Activated CD8-positive, alpha-beta memory T cell treated with anti-CD3 and anti-CD28 coated beads, Interleukin-2, amount 50 U/mL, for 1 hour (primary cell): ENCODE measurements at regions not wholly inside any gene's neighbourhood (a gene's known extent, or its start where the extent isn't known, plus 50 kb on each side); places are given as distances from the start of the nearest gene placed in this dataset.

Experiments
- DNase-seq: peaks from one replicate; pipeline ENCODE4 v3.0.0-alpha.2; 2020; ENCODE audit errors: extremely low read depth

DNA sequence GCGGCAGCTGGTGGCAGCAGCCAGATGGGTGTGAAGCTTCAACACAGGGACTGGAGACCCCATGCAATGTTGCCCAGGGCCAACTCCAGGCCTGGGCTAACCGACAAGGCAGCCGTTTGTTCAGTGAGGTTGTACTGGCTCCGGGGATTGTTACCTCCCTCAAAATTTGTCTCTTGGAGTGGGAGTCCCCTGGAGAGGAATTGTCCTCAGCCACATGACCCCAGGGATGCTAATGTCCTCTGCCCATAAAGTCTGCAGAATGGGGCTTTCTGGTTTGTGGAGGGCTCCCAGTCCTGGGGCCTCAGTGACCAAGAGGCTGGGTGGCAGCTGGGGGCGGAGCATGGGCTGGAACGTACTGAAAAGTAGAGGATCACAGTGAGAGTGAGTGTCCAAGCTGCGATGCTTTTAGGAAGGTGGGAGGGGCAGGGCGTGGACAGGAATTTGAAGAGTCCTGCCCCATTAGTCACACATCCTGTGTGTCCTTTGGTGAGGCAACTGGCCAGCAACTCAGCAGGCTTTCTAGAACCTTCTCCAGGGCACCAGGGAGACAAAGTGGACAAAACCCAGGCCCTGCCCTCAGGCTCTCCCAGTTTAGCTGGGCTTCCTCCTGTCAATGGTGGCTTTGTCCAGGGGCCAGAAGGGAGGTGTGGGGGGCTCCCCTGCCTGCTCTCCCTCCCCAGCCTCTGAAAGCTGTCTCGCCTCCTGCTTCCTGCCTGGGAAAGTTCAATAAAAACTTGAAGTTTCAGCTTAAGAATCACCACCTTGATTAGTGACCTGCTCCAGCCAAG, 114.0 kb downstream of the NSG2 start:
- DNase-seq: no peak

- DNase-seq: no peak
These were observed 119.9 kb downstream of the NSG2 start for GRCh38 chr5:174165406-174165805.

GRCh38 chr5:174166231-174167079, 120.9 kb downstream of the NSG2 start:
- DNase-seq: no peak

DNA sequence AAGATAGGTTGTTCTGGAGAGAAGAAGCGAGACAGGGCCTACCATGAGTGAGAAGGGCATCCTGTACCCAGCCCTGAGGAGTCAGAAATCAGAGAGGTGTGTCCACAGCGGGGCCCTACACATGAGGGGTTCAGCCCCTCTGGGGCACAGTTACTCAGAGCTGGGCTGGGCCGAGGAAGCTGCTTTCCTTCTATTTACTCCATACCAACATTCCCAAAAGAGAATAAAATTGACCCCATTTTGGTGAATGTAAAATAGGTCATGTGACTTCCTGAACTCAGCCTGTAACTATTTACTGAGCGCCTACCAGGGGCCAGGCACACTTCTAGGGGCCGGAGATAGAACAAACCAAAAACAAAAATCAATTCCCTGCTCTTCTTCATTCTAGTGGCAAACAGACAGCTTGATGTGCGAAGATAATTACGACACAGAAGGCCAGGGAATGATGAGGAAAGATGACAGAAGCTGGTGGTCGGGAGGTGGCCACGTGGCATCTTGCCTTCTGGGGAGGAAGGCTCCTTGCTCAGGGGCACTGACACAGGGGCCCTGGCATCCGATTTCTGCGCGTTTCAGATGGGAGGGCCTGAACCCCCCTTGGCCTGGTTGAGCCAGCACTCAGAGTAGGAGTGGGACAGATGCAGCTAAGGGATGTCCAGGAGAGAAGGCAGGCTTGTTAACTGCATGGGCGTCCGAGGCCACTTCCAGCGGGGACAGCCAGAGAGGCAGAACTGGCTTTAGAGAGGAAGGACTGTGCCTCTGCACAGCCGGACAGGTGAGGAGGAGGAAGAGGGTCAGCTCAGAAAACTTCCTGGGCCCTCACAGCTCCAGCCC, 121.8 kb downstream of the NSG2 start:
- DNase-seq: no peak

DNA sequence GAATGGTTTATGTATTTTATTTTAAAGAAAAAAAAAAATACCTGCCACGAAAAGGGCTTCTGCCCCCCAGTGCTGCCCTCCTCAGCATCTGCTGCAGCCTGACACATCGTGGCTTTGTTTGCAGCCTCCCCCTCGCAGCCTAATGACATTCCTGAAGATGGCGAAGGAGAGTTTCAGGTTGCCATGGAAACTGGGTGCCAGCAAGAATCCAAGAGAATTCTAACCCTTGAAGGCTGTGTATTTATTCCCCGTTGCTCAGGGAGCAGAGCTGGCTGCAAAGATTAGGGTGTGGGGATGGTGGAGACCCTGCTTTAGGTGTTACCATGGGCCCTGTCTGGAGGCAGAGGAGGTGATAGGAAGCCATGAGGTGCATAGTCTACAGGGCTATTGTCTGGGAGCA, 126.6 kb downstream of the NSG2 start:
- DNase-seq: no peak

GRCh38 chr5:174172566-174172965, 127.1 kb downstream of the NSG2 start:
- no peak for DNase-seq

GRCh38 chr5:174173766-174174165, 128.3 kb downstream of the NSG2 start:
- DNase-seq: no peak

DNA sequence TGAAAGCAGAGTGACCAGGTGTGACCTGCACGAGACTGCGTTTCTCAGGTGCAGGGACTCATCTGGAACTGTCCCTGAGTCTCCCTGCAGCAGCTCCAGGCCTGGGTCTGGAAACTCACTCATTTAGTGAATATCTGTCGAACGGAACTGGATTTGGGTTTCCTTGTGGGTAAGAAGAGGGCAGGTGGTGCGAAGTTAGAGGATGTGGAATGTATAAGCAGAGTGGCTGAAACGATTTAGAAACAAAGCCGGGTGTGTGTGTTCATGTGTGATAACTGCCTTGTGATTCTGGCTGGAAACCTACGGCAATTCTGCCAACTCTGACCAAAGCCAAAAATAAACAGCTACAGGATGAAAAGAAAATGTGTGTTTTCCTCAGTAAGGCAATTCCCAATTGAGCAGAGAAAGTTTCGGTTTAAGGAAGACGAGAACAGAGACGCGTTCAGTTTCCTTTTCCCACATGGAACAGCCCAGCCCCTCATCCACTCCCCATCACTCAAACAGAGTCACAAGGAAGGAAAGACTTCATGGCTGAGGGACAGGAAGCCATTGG, 130.3 kb downstream of the NSG2 start:
- DNase-seq: no peak

DNA sequence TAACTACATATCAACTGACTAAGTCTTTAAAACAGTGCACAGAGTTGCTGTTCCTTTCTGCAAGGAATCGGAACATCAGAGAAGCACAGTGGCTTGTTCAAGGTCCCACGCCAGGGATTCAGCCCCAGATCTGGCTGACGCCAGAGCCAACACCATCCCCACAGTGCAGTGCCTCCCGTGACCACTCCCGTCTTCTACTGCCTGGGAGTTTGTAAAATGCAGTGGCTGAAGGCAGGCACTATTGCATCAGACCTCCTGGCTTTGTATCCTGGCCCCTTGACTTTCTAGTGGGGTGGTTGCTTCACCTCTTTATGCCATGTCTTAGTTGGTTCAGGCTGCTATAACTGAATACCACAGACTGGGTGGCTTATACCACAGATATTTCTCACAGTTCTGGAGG, 131.0 kb downstream of the NSG2 start:
- DNase-seq: no peak

DNA sequence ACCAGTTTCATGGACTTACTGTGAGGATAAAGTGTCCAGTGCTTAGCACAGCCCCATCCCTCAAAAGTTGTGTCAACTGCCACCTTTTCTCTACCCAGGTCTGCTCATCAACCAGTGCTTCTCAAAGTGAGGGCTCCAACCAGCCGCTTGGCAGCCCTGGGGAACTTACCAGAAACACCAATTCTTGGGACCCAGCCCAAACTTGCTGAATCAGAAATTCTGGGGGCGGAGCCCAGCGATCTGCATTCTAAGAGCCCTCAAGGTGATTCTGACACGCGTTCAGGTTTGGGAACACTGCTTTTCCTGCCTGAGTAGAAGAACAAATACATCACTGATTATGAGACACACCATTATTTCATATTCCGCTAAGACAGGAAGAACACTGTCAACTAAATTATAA, 132.0 kb downstream of the NSG2 start:
- no peak for DNase-seq

- DNase-seq: no peak
These were observed 132.6 kb downstream of the NSG2 start for GRCh38 chr5:174177976-174178605.

- no peak for DNase-seq
These were observed 135.1 kb downstream of the NSG2 start for GRCh38 chr5:174180639-174181038.

DNA sequence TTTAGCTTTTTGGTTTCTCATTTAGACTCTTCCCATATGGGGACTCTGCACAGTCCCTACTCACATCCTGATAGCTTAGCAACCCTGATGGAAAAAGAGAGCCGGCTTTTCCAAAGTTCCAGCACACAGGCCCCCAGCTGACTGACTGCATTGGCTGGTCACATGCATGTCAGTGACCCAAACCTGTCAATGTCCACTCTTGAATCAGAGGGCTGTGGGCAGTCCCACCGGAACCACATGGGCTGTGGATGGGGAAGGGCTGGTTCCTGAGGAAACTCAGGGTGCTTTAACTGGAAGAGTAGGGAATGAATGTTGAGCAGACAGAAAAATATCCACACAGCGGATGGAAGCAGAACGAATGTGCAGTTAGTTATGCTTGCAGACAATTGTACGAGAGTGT, 136.6 kb downstream of the NSG2 start:
- no peak for DNase-seq

- DNase-seq: no peak
These were observed 138.2 kb downstream of the NSG2 start for GRCh38 chr5:174183701-174184100.

- no peak for DNase-seq
These were observed 140.0 kb downstream of the NSG2 start for GRCh38 chr5:174185506-174185905.

GRCh38 chr5:174186096-174186695, 140.7 kb downstream of the NSG2 start:
- DNase-seq: no peak

GRCh38 chr5:174187001-174187400, 141.5 kb downstream of the NSG2 start:
- DNase-seq: no peak

DNA sequence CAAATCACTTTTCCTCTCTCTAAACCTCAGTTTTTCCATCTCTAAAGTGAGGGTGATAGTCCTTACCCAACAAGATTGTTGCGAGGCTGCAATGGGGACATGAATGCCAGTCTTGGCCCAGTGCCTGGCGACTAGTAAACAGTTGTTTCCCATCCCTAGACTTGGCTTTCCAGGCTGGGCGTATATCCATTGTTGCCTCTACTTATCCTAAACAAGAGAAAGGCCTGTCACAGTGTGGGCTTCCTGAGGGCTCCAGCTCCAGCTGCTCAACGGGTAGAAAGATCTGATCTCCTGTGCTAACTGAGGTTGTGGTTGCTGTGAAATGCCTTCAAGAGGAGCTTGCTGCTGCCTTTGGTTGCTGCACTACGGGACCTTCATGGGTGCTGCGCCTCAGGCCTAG, 142.0 kb downstream of the NSG2 start:
- DNase-seq: no peak

GRCh38 chr5:174188295-174188694, 142.8 kb downstream of the NSG2 start:
- DNase-seq: no peak

- no peak for DNase-seq
These were observed 144.4 kb downstream of the NSG2 start for GRCh38 chr5:174189654-174190541.
